Kidney epithelial cell (primary cell): ENCODE measurements at regions not wholly inside any gene's neighbourhood (a gene's known extent, or its start where the extent isn't known, plus 50 kb on each side); places are given as distances from the start of the nearest gene placed in this dataset.

Source experiments
- DNase-seq: peaks from one replicate; pipeline ENCODE4 v3.0.0-alpha.2; 2010; ENCODE audit warnings: low read depth
- H3K27me3 ChIP-seq: 2 replicates; pipeline ENCODE4 v1.6.0; 2011; ENCODE audit warnings: low read length; ENCODE audit not compliant: control insufficient read depth, insufficient read depth
- H3K36me3 ChIP-seq: 2 replicates; pipeline ENCODE4 v1.5.1; 2011; ENCODE audit warnings: low read length; ENCODE audit not compliant: control insufficient read depth, insufficient read depth
- H3K4me3 ChIP-seq: 2 replicates; pipeline ENCODE4 v1.5.1; 2011; ENCODE audit warnings: low read depth, mild to moderate bottlenecking, control low read depth, low read length
- CTCF ChIP-seq: IDR thresholded peaks from 2 replicates; pipeline ENCODE4 v1.5.1; 2011; ENCODE audit warnings: mild to moderate bottlenecking, moderate library complexity, low read length, control low read depth, inconsistent platforms; ENCODE audit not compliant: insufficient read depth, poor library complexity, severe bottlenecking

GRCh38 chr21:32089766-32090165 is 189.1 kb downstream of the MIS18A start:
- H3K4me3 ChIP-seq: no peak overlapping the region
- no peaks in the 10 kb centered on the region for H3K36me3 ChIP-seq
- H3K27me3 ChIP-seq: no peaks in the 10 kb centered on the region
- no peak for TF ChIP-seq CTCF
- DNase-seq: no peak

DNA sequence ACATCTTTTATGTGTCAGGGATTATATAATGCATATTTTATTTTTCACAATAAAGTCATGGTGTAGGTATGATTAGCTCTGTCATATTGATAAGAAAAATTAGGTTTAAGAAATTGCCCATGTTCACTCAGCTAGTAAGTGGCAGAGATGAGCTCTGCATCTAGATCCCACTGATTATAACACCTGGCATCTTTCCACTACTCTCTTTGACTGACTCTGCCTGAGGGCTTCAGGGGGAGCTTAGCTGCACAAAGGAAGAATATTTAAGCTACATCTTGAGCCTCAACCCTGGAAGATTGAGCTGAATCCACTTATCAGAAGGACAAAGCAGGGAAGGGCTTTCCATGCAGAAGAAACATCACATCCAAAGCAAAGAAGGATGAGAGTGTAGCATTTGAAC is 190.4 kb downstream of the MIS18A start:
- no peak for DNase-seq
- H3K4me3 ChIP-seq: no peak overlapping the region
- H3K36me3 ChIP-seq: no peaks in the 10 kb centered on the region
- no peaks in the 10 kb centered on the region for H3K27me3 ChIP-seq
- no peak for TF ChIP-seq CTCF

DNA sequence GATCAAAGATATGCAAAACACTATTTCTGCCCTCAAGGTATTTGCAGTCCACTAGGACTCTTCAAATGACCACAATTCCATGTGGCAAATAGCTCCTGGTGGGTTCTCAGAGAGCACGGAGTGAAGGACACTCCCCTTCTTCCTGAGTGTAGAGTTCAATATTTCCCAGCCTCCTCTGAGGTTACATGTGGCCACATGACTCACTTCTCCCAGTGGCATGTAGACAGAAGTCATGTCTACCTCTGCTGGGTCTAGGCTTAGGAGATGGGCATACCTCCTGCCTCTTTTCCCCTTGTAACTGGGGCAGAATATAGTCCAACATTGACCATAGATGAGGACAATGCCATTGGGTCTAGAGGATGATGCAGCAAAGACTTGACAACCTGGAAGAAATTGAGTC is 191.4 kb downstream of the MIS18A start:
- no peak for DNase-seq
- H3K36me3 ChIP-seq: no peaks in the 10 kb centered on the region
- no peak overlapping the region for H3K4me3 ChIP-seq
- no peaks in the 10 kb centered on the region for H3K27me3 ChIP-seq
- no peak for TF ChIP-seq CTCF

DNA sequence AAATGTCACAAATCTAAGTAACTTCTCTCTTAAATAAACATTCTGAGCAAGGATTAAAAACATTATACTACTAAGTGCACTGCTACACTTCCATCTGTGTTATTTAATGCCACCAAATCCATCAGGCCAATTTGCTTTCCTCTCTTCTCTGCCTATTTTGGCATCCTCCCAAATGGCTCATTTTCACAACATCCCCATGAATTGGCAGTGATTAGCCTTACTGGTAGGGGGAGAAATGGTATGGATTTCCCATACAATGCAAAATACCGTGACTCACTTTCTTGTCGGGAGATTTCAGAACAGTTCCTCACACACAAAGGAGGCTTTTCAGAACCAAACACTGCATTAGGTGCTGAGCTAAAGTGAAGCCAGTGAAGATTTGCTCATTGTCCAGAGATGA is 195.7 kb downstream of the MIS18A start:
- H3K36me3 ChIP-seq: no peaks in the 10 kb centered on the region
- no peak overlapping the region for H3K4me3 ChIP-seq
- TF ChIP-seq CTCF: no peak
- H3K27me3 ChIP-seq: no peaks in the 10 kb centered on the region
- DNase-seq: no peak

DNA sequence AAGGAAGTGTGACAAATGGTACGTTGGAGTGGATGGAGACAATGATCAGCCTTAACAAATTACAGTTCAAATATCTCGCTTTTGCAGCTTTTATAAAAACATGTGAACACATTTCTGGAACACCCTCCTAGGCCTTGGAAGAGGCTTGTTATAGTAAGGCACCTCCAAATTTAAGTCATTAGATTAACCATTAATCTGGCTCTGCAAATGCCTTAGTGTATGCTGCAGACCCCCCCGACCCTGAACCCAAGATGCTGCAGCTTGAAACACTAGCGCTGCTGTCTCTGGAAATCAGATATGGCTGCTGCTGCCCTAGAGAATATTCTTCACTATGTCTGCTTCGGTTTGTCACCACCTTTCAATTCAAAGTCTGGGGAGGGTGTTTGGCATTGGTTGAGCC is 196.4 kb downstream of the MIS18A start:
- DNase-seq: no peak
- TF ChIP-seq CTCF: no peak
- Histone ChIP-seq H3K27me3 (no peaks in the 10 kb centered on the region), H3K4me3 (no peak overlapping the region), H3K36me3 (no peaks in the 10 kb centered on the region)

DNA sequence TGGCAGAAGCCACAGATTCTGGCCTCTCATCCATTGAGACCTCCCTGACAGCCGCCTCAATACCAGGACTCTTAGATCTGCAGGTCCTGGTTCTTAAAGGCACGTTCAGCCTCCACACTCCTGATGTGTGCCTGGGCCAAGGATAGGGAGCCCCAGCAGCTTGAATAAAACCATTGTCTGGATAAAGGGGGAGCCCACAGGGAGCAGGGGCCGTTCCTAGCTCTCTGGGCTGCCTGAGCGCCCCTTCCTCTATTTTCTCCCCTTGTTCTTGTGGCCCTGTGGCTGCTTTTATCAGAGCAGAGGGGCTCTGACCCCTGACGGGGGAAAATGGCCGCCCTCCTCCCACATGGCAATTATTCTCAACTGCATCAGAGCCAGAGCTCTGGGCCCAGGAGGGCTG is 200.8 kb downstream of the HUNK start:
- TF ChIP-seq CTCF: no peak
- H3K4me3 ChIP-seq: no peak overlapping the region
- no peaks in the 10 kb centered on the region for H3K27me3 ChIP-seq
- H3K36me3 ChIP-seq: no peaks in the 10 kb centered on the region
- no peak for DNase-seq
